ENCODE measurements at regions not wholly inside any gene's neighbourhood (a gene's known extent, or its start where the extent isn't known, plus 50 kb on each side); places are given as distances from the start of the nearest gene placed in this dataset.
"Not testable (repeated sequence)": the region's sequence is repeated elsewhere in the genome, so short reads cannot be mapped to it uniquely, and the experiment has no call there.

DNA sequence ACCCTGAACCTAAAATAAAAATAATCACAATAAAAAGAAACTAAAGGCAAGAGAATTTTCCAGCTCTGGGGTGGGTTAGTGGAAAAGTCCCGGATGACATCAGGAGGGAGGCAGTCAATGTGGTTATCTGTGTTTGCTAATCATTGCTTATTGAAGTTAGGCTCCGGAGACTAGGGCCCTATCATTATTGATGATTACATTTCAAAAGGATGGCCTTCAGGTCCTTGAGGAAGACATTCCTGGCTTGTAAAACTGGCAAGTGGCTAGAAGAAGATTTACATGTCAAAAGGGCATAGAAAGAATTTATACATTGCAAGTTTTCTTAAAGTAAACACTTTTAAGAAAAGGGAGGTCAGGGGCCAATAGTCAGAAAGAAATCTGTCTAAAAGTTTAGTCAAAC lies 123.4 kb downstream of the POSTN start:
- Histone ChIP-seq H2AFZ (no peak overlapping the region), H3K9me2 (ENCODE audit: insufficient read depth) (no peaks in the 10 kb centered on the region), H3K27ac (no peak overlapping the region), H4K20me1 (ENCODE audit: insufficient read depth) (no peaks in the 10 kb centered on the region), H3F3A (ENCODE audit: insufficient read depth) (peaks cover 12% of the 10 kb centered on the region; the same call in 1 of the 2 replicates), H3K9me3 (ENCODE audit: low read depth) (no peaks in the 10 kb centered on the region), H3K4me2 (ENCODE audit: unreplicated experiment) (no peak overlapping the region), H3K79me2 (ENCODE audit: insufficient read depth) (no peaks in the 10 kb centered on the region), H3K36me3 (ENCODE audit: low read depth) (no peaks in the 10 kb centered on the region), H3K27me3 (replicated peaks; ENCODE audit: insufficient read depth) (no peaks in the 10 kb centered on the region), H3K4me3 (no peak overlapping the region), H3K9ac (no peak overlapping the region), H3K4me1 (ENCODE audit: insufficient read depth) (peaks cover 25% of the 10 kb centered on the region)
- in situ Hi-C loops (cut with MboI) = no loop called here
- 93 to 98% methylated on average over 2 of the region's 2 CpGs for WGBS, 2 experiments (ENCODE audit: low coverage in 1 of 2, low lambda C conversion rate in 2 of 2, missing lambda C conversion rate in 2 of 2)
- TF ChIP-seq EZH2 (IDR thresholded peaks at IDR 0.05; ENCODE audit: insufficient read depth, poor library complexity, severe bottlenecking) = no peak
- TF ChIP-seq EZH2phosphoT487 (IDR thresholded peaks at IDR 0.05; ENCODE audit: insufficient read depth, low read depth) = no peak
- no peak for DNase-seq

DNA sequence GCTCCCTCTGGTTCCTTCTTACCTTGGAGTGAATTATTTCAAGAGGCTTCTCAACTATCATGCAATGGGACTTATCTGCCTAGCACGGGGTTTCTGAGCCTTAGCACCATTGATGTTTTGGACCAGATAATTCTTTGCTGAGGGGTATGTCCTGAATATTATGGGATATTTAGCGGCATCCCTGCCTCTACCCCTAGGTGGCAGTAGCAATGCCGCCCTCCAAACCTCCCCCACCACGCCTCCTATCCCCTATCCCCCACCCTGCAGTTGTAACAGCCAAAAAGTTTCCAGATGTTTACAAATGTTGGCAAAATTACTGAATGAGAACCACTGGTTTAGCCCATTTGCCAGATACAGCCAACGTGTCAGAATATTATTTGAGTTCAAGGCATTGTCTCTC lies 125.5 kb downstream of the POSTN start:
- no peak for DNase-seq
- Histone ChIP-seq H3K4me2 (ENCODE audit: unreplicated experiment) (no peak overlapping the region), H3K9ac (no peak overlapping the region), H3K4me1 (ENCODE audit: insufficient read depth) (peaks cover 25% of the 10 kb centered on the region), H3F3A (ENCODE audit: insufficient read depth) (peaks cover 12% of the 10 kb centered on the region; the same call in 1 of the 2 replicates), H3K79me2 (ENCODE audit: insufficient read depth) (no peaks in the 10 kb centered on the region), H3K9me3 (ENCODE audit: low read depth) (no peaks in the 10 kb centered on the region), H3K27ac (no peak overlapping the region), H3K27me3 (replicated peaks; ENCODE audit: insufficient read depth) (no peaks in the 10 kb centered on the region), H4K20me1 (ENCODE audit: insufficient read depth) (no peaks in the 10 kb centered on the region), H3K36me3 (ENCODE audit: low read depth) (no peaks in the 10 kb centered on the region), H2AFZ (no peak overlapping the region), H3K4me3 (no peak overlapping the region), H3K9me2 (ENCODE audit: insufficient read depth) (no peaks in the 10 kb centered on the region)
- in situ Hi-C loops (cut with MboI) = no loop called here
- WGBS, 2 experiments (ENCODE audit: low coverage in 1 of 2, low lambda C conversion rate in 2 of 2, missing lambda C conversion rate in 2 of 2) = 81 to 83% methylated on average over 5 of the region's 5 CpGs
- TF ChIP-seq EZH2phosphoT487 (IDR thresholded peaks at IDR 0.05; ENCODE audit: insufficient read depth, low read depth) (no peak), EZH2 (IDR thresholded peaks at IDR 0.05; ENCODE audit: insufficient read depth, poor library complexity, severe bottlenecking) (no peak)

DNA sequence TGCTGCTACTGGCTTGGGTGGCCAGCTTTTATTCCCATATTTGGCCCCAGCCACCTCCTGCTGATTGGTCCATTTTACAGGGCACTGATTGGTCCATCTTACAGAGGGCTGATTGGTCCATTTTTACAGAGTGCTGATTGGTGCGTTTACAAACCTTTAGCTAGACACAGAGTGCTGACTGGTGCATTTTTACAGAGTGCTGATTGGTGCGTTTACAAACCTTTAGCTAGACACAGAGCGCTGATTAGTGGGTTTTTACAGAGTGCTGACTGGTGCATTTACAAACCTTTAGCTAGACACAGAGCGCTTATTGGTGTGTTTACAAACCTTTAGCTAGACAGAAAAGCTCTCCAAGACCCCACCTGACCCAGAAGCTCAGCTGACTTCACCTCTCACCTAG lies 126.3 kb downstream of the POSTN start:
- in situ Hi-C loops (cut with MboI); H3K4me2 ChIP-seq (ENCODE audit: unreplicated experiment); H3K27ac ChIP-seq; H3K9ac ChIP-seq; H3K9me2 ChIP-seq (ENCODE audit: insufficient read depth); H4K20me1 ChIP-seq (ENCODE audit: insufficient read depth); H2AFZ ChIP-seq; H3K79me2 ChIP-seq (ENCODE audit: insufficient read depth); H3K36me3 ChIP-seq (ENCODE audit: low read depth); H3K9me3 ChIP-seq (ENCODE audit: low read depth); H3K27me3 ChIP-seq (replicated peaks; ENCODE audit: insufficient read depth); H3K4me3 ChIP-seq; DNase-seq: not testable (repeated sequence)
- Histone ChIP-seq H3F3A (ENCODE audit: insufficient read depth) (peaks cover 12% of the 10 kb centered on the region; the same call in 1 of the 2 replicates), H3K4me1 (ENCODE audit: insufficient read depth) (peaks cover 21% of the 10 kb centered on the region)
- WGBS, 2 experiments (ENCODE audit: low coverage in 1 of 2, low lambda C conversion rate in 2 of 2, missing lambda C conversion rate in 2 of 2) = 98 to 99% methylated on average over 4 of the region's 4 CpGs

DNA sequence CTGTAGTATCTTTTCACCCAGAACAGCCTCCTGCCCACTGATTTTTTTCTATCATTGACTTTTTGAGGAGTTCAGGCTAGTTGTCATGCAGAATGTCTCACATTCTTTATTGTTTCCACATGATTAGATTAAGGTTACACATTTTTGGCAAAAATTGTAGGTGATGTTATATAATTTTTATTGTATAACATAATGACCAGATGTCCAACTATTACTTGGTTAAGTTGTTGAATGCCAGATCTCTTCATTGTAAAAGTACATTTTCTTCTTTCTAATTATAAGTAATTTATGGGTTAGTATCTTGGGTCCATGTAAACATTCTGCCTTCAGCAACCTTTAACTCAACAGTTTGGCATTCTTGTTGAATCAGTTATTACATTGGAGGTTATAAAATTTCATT lies 138.4 kb downstream of the POSTN start:
- Histone ChIP-seq H3K4me3 (no peak overlapping the region), H3F3A (ENCODE audit: insufficient read depth) (peaks cover 16% of the 10 kb centered on the region; the same call in 1 of the 2 replicates), H3K9ac (no peak overlapping the region), H2AFZ (no peak overlapping the region), H3K4me2 (ENCODE audit: unreplicated experiment) (no peak overlapping the region), H3K9me2 (ENCODE audit: insufficient read depth) (no peaks in the 10 kb centered on the region), H3K4me1 (ENCODE audit: insufficient read depth) (peaks cover 22% of the 10 kb centered on the region), H3K27ac (0 out of 2 replicates have a peak overlapping the region, but pooled peaks have one; percentile 1), H3K79me2 (ENCODE audit: insufficient read depth) (no peaks in the 10 kb centered on the region), H3K27me3 (replicated peaks; ENCODE audit: insufficient read depth) (no peaks in the 10 kb centered on the region), H3K9me3 (ENCODE audit: low read depth) (no peaks in the 10 kb centered on the region), H4K20me1 (ENCODE audit: insufficient read depth) (no peaks in the 10 kb centered on the region), H3K36me3 (ENCODE audit: low read depth) (no peaks in the 10 kb centered on the region)
- in situ Hi-C loops (cut with MboI) = no loop called here
- DNase-seq = peak; percentile 23
- TF ChIP-seq EZH2phosphoT487 (IDR thresholded peaks at IDR 0.05; ENCODE audit: insufficient read depth, low read depth) = no peak
- TF ChIP-seq EZH2 (IDR thresholded peaks at IDR 0.05; ENCODE audit: insufficient read depth, poor library complexity, severe bottlenecking) = no peak

DNA sequence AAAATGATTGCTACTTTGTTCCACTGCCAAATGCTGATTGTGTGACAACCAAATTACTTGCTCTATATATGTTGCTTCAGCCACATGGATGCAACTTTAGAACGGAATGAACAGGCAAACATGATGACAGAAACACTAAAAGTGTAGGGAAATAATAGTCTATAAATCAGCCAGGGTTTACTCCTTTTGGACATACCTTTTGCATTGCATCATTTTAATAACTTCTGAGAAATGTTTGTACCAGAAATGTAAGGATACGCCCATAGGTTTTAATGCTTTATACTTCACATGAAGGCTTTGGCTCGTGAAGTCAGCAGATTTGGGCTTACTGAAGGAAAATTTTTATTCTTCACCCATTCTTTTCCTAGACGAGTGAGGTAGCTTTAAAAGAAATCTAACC lies 141.0 kb downstream of the POSTN start:
- Histone ChIP-seq H3K4me3 (no peak overlapping the region), H3K36me3 (ENCODE audit: low read depth) (no peaks in the 10 kb centered on the region), H3K27me3 (replicated peaks; ENCODE audit: insufficient read depth) (no peaks in the 10 kb centered on the region), H3K9me3 (ENCODE audit: low read depth) (no peaks in the 10 kb centered on the region), H3K4me2 (ENCODE audit: unreplicated experiment) (no peak overlapping the region), H3F3A (ENCODE audit: insufficient read depth) (peaks cover 16% of the 10 kb centered on the region; the same call in 1 of the 2 replicates), H3K4me1 (ENCODE audit: insufficient read depth) (peaks cover 22% of the 10 kb centered on the region), H2AFZ (0 out of 2 replicates have a peak overlapping the region, but pooled peaks have one; percentile 7), H3K9me2 (ENCODE audit: insufficient read depth) (no peaks in the 10 kb centered on the region; the same call in 1 of the 2 replicates), H3K9ac (no peak overlapping the region), H4K20me1 (ENCODE audit: insufficient read depth) (no peaks in the 10 kb centered on the region), H3K79me2 (ENCODE audit: insufficient read depth) (no peaks in the 10 kb centered on the region), H3K27ac (no peak overlapping the region)
- DNase-seq = peak; percentile 29
- in situ Hi-C loops (cut with MboI) = no loop called here
- WGBS, 2 experiments (ENCODE audit: low coverage in 1 of 2, low lambda C conversion rate in 2 of 2, missing lambda C conversion rate in 2 of 2) = 69 to 72% methylated on average over 4 of the region's 4 CpGs
- TF ChIP-seq EZH2 (IDR thresholded peaks at IDR 0.05; ENCODE audit: insufficient read depth, poor library complexity, severe bottlenecking) (no peak), EZH2phosphoT487 (IDR thresholded peaks at IDR 0.05; ENCODE audit: insufficient read depth, low read depth) (no peak)
